IPS-15b (cell line): ENCODE measurements at regions not wholly inside any gene's neighbourhood (a gene's known extent, or its start where the extent isn't known, plus 50 kb on each side); places are given as distances from the start of the nearest gene placed in this dataset.
"Not testable (repeated sequence)": the region's sequence is repeated elsewhere in the genome, so short reads cannot be mapped to it uniquely, and the experiment has no call there.

Experiments
- H3K27me3 ChIP-seq: one replicate; pipeline ENCODE4 v1.6.1; 2013; ENCODE audit warnings: low read length; ENCODE audit not compliant: control insufficient read depth, insufficient read depth
- H3K36me3 ChIP-seq: one replicate; pipeline ENCODE4 v1.6.1; 2013; ENCODE audit warnings: low read length; ENCODE audit not compliant: control insufficient read depth, insufficient read depth
- H3K4me1 ChIP-seq: one replicate; pipeline ENCODE4 v1.6.1; 2013; ENCODE audit warnings: mild to moderate bottlenecking, low read length; ENCODE audit not compliant: control insufficient read depth, insufficient read depth
- H3K4me3 ChIP-seq: one replicate; pipeline ENCODE4 v1.5.1; 2013; ENCODE audit warnings: low read depth, low read length
- H3K9ac ChIP-seq: one replicate; pipeline ENCODE4 v1.6.1; 2013; ENCODE audit warnings: low read depth, mild to moderate bottlenecking, low read length
- H3K9me3 ChIP-seq: one replicate; pipeline ENCODE4 v1.6.1; 2013; ENCODE audit warnings: mild to moderate bottlenecking, low read length; ENCODE audit not compliant: control insufficient read depth, insufficient read depth

- Histone ChIP-seq H3K36me3 (no peaks in the 10 kb centered on the region), H3K27me3 (no peaks in the 10 kb centered on the region), H3K9ac (no peak overlapping the region), H3K9me3 (no peaks in the 10 kb centered on the region), H3K4me3 (no peak overlapping the region), H3K4me1 (no peaks in the 10 kb centered on the region)
Measured at GRCh38 chr4:104549736-104550135, 55.0 kb upstream of the CXXC4 start.

GRCh38 chr4:104559502-104559901, 64.8 kb upstream of the CXXC4 start:
- Histone ChIP-seq H3K4me3 (no peak overlapping the region), H3K27me3 (no peaks in the 10 kb centered on the region), H3K4me1 (no peaks in the 10 kb centered on the region), H3K36me3 (no peaks in the 10 kb centered on the region), H3K9me3 (no peaks in the 10 kb centered on the region), H3K9ac (no peak overlapping the region)

- Histone ChIP-seq H3K27me3 (no peaks in the 10 kb centered on the region), H3K9ac (no peak overlapping the region), H3K36me3 (no peaks in the 10 kb centered on the region), H3K4me1 (peaks cover 4% of the 10 kb centered on the region), H3K4me3 (no peak overlapping the region), H3K9me3 (no peaks in the 10 kb centered on the region)
Measured at GRCh38 chr4:104571341-104571740, 76.6 kb upstream of the CXXC4 start.

- Histone ChIP-seq H3K9ac (no peak overlapping the region), H3K27me3 (no peaks in the 10 kb centered on the region), H3K4me3 (no peak overlapping the region), H3K4me1 (peaks cover 4% of the 10 kb centered on the region), H3K36me3 (no peaks in the 10 kb centered on the region), H3K9me3 (no peaks in the 10 kb centered on the region)
Measured at GRCh38 chr4:104574371-104574770, 79.7 kb upstream of the CXXC4 start.

- H3K36me3 ChIP-seq: no peaks in the 10 kb centered on the region
- no peaks in the 10 kb centered on the region for H3K27me3 ChIP-seq
- peaks cover 4% of the 10 kb centered on the region for H3K4me1 ChIP-seq
- H3K9ac ChIP-seq: no peak overlapping the region
- H3K9me3 ChIP-seq: no peaks in the 10 kb centered on the region
- H3K4me3 ChIP-seq: no peak overlapping the region
Measured at GRCh38 chr4:104575278-104575677, 80.6 kb upstream of the CXXC4 start.

GRCh38 chr4:104577405-104577804, 82.7 kb upstream of the CXXC4 start:
- no peaks in the 10 kb centered on the region for H3K27me3 ChIP-seq
- H3K4me3 ChIP-seq: no peak overlapping the region
- H3K4me1 ChIP-seq: no peaks in the 10 kb centered on the region
- H3K36me3 ChIP-seq: no peaks in the 10 kb centered on the region
- no peak overlapping the region for H3K9ac ChIP-seq
- no peaks in the 10 kb centered on the region for H3K9me3 ChIP-seq

GRCh38 chr4:104581476-104581875, 86.8 kb upstream of the CXXC4 start:
- H3K9me3 ChIP-seq, H3K4me3 ChIP-seq, H3K9ac ChIP-seq, H3K36me3 ChIP-seq, H3K4me1 ChIP-seq, H3K27me3 ChIP-seq: not testable (repeated sequence)

GRCh38 chr4:104582056-104582455, 87.4 kb upstream of the CXXC4 start:
- H3K9me3 ChIP-seq, H3K4me3 ChIP-seq, H3K36me3 ChIP-seq, H3K4me1 ChIP-seq, H3K9ac ChIP-seq, H3K27me3 ChIP-seq: not testable (repeated sequence)

- H3K36me3 ChIP-seq: no peaks in the 10 kb centered on the region
- no peak overlapping the region for H3K9ac ChIP-seq
- H3K4me3 ChIP-seq: no peak overlapping the region
- H3K9me3 ChIP-seq: no peaks in the 10 kb centered on the region
- no peaks in the 10 kb centered on the region for H3K27me3 ChIP-seq
- peaks cover 20% of the 10 kb centered on the region for H3K4me1 ChIP-seq
Measured at GRCh38 chr4:104589264-104589868, 94.7 kb upstream of the CXXC4 start.

- Histone ChIP-seq H3K36me3 (no peaks in the 10 kb centered on the region), H3K9me3 (no peaks in the 10 kb centered on the region), H3K9ac (no peak overlapping the region), H3K4me1 (peaks cover 20% of the 10 kb centered on the region), H3K4me3 (no peak overlapping the region), H3K27me3 (no peaks in the 10 kb centered on the region)
Measured at GRCh38 chr4:104591510-104591911, 96.8 kb upstream of the CXXC4 start.

GRCh38 chr4:104592183-104592582, 97.5 kb upstream of the CXXC4 start:
- no peaks in the 10 kb centered on the region for H3K36me3 ChIP-seq
- no peaks in the 10 kb centered on the region for H3K9me3 ChIP-seq
- no peak overlapping the region for H3K9ac ChIP-seq
- H3K27me3 ChIP-seq: no peaks in the 10 kb centered on the region
- peaks cover 20% of the 10 kb centered on the region for H3K4me1 ChIP-seq
- no peak overlapping the region for H3K4me3 ChIP-seq

- Histone ChIP-seq H3K36me3 (no peaks in the 10 kb centered on the region), H3K4me3 (no peak overlapping the region), H3K4me1 (peaks cover 20% of the 10 kb centered on the region), H3K9me3 (no peaks in the 10 kb centered on the region), H3K9ac (no peak overlapping the region), H3K27me3 (no peaks in the 10 kb centered on the region)
Measured at GRCh38 chr4:104593019-104593418, 98.3 kb upstream of the CXXC4 start.
